Fibroblast of skin of left biceps (primary cell): ENCODE measurements at regions not wholly inside any gene's neighbourhood (a gene's known extent, or its start where the extent isn't known, plus 50 kb on each side); places are given as distances from the start of the nearest gene placed in this dataset.
"Not testable (repeated sequence)": the region's sequence is repeated elsewhere in the genome, so short reads cannot be mapped to it uniquely, and the experiment has no call there.

Source experiments
- DNase-seq, 2 experiments: peaks; one replicate each; pipeline ENCODE4 v3.0.0-alpha.2; 2013; ENCODE audit warnings: low read depth in 2 of 2

DNA sequence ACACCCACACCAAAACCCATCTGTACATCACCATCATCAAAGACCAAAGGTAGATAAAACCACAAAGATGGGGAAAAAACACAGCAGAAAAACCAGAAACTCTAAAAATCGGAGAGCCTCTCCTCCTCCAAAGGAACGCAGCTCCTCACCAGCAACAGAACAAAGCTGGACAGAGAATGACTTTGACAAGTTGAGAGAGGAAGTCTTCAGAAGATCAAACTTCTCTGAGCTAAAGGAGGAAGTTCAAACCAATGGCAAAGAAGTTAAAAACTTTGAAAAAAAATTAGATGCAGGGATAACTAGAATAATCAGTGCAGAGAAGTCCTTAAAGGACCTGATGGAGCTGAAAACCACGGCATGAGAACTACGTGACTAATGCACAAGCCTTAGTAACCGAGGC, 247.5 kb upstream of the ERBB4 start:
- DNase-seq: not testable (repeated sequence)

DNA sequence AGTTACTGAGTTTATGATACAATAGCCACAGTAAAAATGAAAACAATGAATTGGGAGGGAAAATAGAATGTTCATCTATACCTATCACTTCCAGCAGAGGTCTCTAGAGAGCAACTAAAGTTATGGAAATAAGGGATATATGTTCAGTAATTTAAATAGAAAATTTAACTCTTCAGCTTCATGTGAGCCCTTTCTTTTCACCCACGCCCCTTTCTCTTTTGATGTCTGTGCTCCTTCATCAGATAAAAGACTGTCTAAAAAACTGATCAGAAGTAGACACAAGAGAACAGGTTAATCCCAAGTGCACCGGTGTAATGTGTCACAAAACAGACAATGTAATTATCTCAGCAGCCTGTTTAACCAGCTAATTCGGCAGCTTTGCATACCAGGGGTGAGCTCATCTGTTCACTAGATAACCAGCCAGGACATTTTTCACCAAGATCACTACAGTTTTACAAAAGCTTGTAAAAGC, 238.5 kb upstream of the ERBB4 start:
- peak; percentile 1 for DNase-seq

DNA sequence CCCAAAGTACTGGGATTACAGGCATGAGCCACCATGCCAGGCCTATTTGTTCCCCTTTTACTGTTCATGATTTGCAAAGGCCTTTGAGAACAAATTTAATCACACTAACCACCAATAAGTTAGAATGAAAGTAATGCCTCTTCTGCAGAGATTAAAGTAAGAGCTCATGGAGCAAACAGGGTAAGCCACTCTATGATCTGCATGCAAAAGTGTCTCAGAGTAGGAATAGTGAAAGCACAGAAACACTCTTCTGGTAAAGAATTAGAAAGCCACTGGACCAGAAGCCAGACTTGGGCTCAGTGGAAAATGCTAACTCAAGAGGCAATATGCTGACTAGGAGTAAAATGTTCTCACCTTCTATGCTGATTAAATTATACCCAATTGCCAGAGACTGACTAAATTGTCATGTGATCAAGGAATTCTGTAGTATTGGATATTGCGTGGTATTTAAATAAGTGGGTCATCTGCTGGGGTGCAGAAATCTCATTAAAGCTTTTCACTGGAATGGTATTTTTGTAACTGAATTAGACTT, 235.3 kb upstream of the ERBB4 start:
- DNase-seq: no peak

DNA sequence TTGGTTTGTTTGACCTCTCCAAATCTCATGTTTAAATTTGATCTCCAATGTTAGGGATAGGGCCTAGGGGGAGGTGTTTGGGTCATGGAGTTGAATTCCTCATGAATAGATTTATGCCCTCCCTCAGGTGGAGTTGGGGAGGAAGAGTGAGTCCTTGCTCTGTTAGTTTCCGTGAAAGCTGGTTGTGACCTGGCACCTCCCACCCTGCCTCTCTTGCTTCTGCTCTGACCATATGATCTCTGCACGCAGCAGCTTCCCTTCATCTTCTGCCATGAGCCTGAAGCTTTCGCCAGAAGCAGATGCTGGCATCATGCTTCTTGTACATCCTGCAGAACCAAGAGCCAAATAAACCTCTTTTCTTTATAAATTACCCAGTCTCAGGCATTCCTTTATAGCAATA, 231.6 kb upstream of the ERBB4 start:
- no peak for DNase-seq

DNA sequence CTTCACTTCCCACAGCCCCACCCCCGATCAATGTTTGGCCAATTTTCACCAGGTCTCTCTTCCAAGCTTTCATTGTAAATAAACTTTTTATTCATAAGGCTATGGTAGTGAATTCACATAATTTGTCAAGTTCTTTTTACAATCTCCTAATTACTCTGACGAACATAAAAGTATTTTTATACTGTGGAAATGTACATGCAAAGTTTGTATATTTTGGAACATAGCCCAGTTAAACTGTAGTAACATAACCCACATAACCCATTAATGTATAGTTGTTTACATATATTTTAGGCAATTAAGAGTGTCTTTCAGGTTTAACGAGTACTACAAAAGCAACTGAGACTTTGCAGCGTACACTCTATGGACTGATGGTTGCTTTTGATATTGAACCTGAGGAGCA, 228.3 kb upstream of the ERBB4 start:
- no peak for DNase-seq

DNA sequence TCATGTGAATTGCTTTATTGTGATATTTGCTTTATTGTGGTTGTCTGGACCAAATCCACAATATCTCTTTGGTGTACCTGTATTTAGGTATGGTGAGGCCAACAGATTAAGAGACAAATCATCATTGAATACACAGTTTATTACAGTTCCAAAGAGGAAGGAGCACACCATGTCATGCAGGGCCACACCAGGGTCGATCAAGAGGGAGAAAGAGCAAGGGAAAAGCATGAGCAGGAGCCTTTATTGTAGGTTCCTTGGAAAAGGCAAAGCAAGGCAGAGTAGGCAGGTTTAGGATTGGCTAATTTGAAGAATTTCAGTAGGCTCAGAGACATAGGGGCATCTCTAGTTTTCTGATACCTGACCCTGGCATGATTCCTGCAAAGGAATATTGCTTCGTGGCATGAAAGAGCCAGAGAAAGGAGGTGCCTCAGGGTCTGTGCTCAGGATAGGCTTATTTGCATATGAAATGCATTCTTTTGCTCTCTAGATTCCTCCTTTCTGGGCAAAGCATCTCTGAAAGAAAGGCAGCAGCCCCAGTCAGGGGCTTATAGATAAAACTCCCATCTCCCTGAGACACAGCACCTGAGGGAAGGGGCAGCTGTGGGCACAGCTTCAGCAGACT, 214.2 kb upstream of the ERBB4 start:
- DNase-seq: no peak

DNA sequence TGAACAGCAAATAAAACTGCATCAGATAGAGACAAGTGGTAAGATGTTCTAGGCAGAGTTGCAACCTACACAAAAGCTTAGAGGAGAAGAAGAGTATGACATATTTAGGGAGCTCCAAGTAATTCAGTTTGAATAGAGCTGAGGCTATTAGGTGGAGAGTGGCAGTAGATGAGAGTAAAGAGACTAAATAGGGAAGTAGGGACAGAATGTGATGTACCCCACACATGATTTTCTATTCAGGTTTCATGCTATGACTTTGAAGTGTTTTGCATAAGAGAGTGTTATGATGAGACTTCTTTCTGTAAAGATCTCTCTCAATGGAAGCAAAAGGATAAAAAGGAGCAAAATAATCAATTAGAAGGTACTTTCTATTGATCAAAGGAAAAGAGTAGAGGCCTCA, 206.8 kb upstream of the ERBB4 start:
- DNase-seq: no peak

DNA sequence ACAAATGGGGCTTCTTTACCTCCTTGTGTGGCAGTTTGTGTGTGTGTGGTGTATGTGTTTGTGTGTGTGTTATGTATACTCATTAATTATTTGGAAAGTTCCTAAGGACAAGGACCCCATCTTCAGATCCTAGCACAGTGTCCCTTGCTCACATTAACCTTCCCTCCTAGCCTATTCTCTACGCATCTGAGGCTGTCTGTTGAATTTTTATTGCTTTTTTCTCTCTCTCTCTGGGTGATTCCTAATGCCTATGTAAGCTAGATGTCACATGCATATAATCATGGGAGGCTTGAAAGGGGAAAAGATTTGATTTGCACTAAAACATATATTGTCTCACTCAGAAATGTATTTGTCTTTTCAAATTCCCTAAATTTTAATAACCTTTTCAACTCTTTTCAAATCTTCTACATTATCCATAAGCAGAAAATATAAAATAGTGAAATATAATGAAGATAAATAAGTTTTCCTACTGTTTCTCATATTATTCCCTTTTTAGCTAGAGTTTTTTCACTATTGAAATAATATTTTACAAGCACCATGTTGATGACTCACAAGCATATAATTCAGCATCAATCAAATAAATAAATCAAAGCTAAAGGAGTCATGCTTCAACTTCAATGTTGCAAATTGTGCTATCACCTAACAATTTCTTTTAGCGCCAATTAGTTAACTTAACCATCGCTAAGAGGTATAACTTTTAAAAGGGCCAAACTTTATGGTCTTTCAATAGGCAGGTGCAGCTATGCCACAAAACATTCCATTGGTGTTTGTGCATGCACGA, 199.0 kb upstream of the ERBB4 start:
- no peak for DNase-seq

DNA sequence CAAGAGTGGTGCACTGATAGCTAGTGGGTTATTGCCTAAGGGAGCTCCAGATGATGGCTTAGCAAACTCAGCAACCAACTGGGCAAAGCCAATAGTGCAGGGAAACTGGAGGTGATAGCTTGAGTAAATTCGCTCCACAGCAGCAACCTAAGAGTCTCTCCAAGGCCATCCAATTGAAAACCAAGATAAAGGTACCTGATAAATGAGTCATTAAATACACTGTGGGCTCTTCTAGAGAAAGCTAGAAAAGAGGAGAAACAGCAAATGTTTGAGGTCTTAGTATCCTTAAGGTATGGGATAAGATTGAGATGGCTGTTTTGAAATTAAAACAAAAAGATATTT, 197.8 kb upstream of the ERBB4 start:
- no peak for DNase-seq

DNA sequence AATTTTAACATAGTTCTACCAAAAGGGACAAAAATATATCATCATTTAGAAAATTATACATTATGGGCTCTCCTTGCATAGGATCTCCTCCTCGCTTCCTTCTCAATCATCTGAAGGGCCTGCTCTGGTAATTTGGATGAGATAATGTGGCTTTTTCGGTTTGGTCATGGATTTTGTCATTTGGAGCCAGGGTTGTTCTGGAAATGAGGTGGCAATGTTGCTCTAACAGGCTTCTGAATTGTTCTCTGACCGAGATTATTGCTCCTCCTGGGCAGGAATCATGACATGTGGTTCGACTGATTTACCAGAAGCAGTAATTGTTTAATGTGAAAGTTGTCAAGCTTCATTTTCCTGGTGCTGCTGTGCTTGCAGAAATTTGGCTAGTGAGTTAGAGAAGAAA, 194.7 kb upstream of the ERBB4 start:
- no peak for DNase-seq

DNA sequence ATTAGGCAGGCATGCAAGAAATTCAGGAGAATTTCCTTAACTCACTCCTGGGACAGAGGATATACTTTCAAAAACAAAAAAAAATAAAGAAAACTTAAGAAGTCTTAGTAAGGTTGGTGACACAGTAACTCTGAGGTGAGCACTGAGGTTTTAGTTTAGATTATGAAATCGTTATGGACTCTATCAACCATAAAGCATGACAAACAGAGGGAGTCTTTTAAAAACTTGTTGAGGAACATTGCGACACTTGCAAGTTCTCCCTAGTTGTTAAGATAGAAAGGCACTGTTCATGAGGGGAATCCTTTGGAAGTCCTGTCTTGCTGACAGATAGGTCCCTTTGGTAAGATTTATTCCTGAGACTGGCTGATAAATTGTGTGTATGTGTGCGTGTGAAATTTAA, 194.3 kb upstream of the ERBB4 start:
- DNase-seq: no peak

DNA sequence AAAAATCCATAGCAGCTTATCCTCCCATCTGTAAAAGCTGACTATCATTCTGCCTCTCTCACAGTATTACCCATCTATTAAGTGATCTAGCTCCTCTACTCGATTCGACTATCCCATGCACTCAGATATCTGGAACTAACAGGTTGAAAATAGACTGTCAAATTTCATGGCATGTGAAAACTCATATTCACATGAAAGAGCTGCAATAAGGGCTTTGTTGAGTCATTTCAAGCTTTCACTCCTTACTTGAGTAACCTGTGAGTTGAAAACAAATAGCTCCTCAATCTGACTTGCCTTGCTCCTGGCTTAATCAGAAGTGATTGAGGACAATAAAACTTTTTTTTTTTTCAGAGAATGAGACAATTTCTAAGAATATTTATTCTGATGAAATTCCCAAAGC, 192.4 kb upstream of the ERBB4 start:
- DNase-seq: no peak

DNA sequence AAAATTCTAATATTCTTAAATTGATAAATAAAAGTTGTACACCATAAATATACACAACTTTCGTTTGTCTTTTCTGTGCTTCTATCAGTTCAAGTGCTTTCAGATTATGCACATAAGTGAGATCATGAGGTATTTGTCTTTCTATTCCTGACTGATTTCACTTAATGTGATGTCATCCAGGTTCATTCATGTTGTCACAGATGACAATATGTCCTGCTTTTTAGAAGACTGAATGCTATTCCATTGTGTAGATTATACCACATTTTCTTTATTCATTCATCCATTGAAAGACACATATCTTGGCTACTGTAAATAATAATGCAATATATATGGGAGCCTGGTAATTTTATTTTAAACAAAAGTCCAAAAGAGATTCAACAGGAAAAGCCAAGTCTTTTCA, 190.1 kb upstream of the ERBB4 start:
- no peak for DNase-seq

DNA sequence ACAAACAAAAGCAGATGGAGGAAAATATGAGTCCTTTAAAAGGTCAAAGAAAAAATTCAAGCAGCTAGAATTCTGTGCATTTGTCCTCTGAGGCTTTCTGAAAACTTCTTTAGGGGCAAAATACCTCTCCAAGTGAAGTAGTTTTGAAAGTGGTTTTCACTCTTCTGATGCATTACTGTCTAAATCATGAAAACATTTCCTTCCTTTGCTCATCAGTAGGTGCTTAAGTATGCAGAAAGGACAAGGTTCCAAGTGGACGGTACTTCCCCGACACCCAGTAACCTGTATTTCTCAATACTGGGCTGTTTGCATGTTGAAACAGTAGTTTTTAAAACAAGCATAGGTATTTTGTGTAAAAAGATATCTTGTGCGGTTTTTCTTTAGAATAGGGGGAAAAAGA, 189.1 kb upstream of the ERBB4 start:
- DNase-seq: no peak

DNA sequence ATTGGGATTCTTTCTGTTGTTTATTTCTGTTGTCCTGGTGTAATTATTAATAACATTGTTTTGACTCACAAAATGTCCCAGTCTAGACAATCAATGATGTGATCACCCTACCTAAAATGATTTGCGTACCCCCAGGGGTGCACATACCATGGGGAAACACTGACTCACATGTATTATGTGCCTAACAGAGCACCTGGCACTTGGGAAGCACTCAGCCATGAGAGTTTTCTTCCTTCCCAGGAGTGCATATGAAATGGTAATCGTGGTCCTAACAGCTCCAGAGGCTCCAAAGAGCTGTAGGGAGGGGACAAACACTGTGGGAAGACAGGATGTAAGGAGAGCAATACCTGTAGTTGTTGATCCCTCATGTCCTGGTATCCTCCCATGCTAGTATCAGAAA, 187.8 kb upstream of the ERBB4 start:
- no peak for DNase-seq

DNA sequence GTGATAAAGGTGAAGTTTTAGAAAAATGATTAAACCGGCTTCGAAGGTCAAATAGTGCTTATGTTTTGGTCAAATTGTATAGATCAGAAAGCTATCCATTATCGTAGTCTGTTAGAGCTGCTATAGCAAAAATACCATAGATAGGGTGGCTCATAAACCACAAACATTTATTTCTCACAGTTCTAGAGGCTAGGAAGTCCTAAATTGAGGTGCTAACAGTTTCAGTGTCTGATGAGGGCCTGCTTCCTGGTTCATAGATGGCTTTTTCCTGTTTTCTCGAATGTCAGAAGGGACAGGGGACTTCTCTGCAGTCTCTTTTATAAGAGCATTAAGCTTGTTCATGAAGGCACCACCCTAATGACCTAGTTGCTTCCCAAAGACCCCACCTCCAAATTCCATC, 186.6 kb upstream of the ERBB4 start:
- no peak for DNase-seq

DNA sequence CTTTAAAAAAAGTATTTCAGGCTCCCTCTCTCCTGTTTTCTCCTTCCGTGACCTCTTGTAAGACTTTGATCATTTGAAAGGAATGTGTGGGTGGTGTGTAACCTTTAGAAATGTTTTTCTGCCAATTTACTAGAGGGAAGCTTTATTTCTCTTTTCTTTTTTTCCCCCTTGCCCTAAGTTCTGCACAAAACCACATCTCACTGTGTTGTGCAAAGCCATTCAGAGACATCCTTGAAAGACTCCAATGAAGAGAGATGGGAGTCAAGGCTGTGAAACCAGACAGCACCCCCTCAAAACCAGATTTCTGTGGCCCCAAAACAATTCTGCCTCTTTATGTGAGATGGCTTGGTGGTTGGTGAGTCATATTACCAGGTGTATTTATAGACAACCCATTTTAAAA, 184.6 kb upstream of the ERBB4 start:
- no peak for DNase-seq

DNA sequence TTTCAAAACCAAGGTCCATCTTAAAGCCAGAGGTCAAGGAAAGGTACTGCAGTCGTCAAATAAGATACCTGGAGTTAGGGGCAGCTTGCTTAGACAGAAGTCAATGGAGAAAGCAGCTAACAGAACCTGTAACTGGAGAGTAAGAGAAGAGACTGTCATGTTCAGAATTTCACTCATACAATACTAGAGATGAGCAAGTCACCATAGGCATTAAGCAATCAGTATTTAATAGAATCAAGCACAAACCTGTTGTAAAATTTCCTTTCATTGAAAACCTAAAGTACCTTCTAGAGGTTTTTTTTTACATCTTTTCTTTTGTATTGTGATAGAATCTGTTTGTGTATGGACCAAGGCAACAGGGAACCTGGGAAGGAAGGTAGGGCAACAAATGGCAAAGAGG, 183.4 kb upstream of the ERBB4 start:
- no peak for DNase-seq

DNA sequence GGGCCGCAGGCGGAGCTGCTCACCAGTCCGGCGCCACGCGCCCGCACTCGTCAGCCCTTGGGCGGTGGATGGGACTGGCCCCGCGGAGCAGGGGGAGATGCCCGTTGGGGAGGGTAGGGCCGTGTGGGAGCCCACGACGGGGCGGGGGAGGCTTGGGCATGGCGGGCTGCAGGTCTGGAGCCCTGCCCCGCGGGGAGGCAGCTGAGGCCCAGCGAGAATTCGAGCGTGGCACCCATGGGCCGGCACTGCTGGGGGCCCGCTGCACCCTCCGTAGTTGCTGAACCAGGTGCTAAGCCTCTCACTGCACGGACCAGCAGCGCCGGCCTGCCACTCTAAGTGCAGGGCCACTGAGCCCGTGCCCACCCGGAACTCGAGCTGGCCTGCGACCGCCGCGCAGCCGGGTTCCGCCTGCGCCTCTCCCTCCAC, 182.4 kb upstream of the ERBB4 start:
- no peak for DNase-seq

DNA sequence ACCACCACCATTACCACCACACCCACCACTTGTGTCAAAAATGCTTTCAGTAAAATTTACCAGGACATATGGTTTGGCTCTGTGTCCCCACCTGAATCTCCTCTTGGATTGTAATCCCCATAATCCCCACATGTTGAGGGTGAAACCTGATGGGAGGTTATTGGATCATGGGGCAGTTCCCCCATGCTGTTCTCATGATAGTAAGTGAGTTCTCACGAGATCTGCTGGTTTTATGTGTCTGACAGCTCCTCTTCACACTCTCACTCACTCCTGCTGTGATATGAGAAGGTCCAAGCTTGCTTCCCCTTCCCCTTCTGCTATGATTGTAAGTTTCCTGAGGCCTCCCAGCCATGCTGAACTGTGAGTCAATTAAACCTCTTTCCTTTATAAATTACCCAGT, 176.8 kb upstream of the ERBB4 start:
- not testable (repeated sequence) for DNase-seq

DNA sequence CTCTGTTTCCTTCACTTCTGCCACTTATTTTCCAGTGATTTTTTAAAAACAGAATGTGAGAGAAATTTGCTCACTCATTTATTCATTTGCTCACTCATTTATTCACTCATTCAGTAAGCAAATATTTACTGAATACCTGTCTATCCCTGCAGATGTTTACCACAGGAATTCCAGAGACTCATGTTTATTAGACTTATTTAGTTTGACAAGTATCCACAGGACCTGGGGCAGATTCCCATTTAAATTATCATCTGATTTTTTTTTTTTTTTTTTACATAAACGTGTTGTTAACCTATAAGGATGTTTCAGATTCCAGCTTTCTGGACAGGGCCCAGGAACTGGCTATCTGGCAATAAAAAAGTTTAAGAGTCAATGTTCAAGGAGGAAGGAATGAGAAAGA, 175.1 kb upstream of the ERBB4 start:
- DNase-seq: no peak

DNA sequence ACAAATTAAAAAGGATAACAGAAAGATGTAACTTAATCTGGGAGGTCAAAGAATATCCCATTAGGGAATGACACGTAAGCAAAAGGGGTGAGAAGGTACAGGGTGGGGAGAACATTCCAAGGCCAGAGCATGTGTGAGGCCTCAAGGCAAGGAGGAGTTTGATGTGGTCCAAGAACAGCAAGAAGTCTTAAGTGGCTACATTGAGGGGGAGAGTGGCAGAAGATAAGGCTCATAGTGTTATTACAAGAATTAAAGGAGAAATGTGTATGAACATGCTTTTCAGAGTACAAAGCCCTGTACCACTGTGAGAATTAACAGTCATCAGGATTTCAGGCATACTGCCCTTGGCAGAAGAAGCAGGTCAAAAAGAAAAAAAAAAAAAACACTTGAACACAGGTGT, 174.4 kb upstream of the ERBB4 start:
- DNase-seq: no peak

DNA sequence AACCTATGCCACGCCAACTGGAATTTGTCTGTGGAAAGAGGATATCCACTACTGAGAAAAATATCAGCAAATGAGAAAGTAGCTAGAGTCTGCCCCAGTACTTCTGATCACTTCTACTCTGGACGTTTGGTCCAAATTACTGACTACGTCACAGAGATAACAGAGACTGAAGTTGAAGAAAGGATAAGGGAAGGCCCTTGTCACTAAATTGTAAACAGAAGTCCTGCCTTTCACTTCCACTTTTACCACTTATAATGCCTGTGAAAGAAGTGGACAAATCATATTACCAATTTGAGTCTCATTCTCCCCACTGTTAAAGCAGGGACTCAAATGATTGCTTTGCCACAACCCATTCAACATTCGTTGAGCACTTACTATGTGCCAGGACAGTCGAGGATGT, 173.9 kb upstream of the ERBB4 start:
- DNase-seq: no peak

DNA sequence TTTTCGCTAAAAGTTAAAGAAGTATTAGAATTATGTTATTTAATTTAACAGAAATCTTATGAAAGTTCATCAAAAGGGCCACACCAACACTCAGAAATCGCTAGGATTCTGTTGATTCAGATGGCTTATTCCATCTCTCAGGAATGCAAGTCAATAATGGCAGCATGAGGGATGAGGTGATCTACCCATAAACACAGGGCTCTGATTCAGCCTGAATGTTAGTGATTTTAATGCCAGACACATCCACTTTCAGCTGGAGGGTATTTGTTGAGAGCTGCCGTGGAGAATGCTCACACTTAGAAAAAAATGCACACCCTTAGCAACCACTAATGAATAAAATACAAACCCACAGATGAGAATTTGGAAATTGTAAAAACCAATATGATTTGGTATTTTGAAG, 173.3 kb upstream of the ERBB4 start:
- no peak for DNase-seq
